IMR-90 (cell line): ENCODE measurements at regions not wholly inside any gene's neighbourhood (a gene's known extent, or its start where the extent isn't known, plus 50 kb on each side); places are given as distances from the start of the nearest gene placed in this dataset.
"Not testable (repeated sequence)": the region's sequence is repeated elsewhere in the genome, so short reads cannot be mapped to it uniquely, and the experiment has no call there.

Experiments
- ATAC-seq: fragments of 200-7000 bp; cut with Tn5 transposase; 2 replicates; pipeline ENCODE4 v1.9.1; 2020; ENCODE audit warnings: low read depth, mild to moderate bottlenecking, moderate library complexity
- BruUV-seq: library from RNA; stranded (reverse); fragments of 400-500 nt; replicated peaks from 2 replicates; lab custom pipeline; 2021; lab: Mats Ljungman, UMichigan
- CTCF ChIA-PET: fragments of 300-600 bp; formaldehyde crosslinking; extraction: SDS; loops from one replicate; lab custom pipeline; 2021; ENCODE audit warnings: antibody characterized with exemption; lab: Yijun Ruan, JAX
- POLR2A ChIA-PET: fragments of 300-600 bp; sonication (Branson Sonifier 250); formaldehyde crosslinking; loops from one replicate; lab custom pipeline; 2022; ENCODE audit warnings: antibody characterized with exemption; ENCODE audit not compliant: unreplicated experiment; lab: Charles Lee
- DNase-seq: peaks from one replicate; pipeline ENCODE4 v3.0.0; 2013
- H2AFZ ChIP-seq: replicated peaks from 2 replicates; pipeline ENCODE3; 2013; ENCODE audit warnings: low read length, mild to moderate bottlenecking; ENCODE audit not compliant: poor library complexity
- H2AK5ac ChIP-seq: 2 replicates; pipeline ENCODE4 v1.6.1; 2013; ENCODE audit warnings: low read depth, low read length, inconsistent platforms
- H2AK9ac ChIP-seq: replicated peaks from 2 replicates; pipeline ENCODE3; 2013; ENCODE audit warnings: mild to moderate bottlenecking, low read depth, low read length, moderate library complexity; ENCODE audit not compliant: poor library complexity
- H2BK120ac ChIP-seq: 2 replicates; pipeline ENCODE4 v1.6.1; 2013; ENCODE audit warnings: low read depth, low read length, inconsistent platforms
- H2BK15ac ChIP-seq: 3 replicates; pipeline ENCODE4 v1.6.1; 2013; ENCODE audit warnings: low read depth, low read length, inconsistent platforms
- H2BK20ac ChIP-seq: 2 replicates; pipeline ENCODE4 v1.6.1; 2013; ENCODE audit warnings: low read depth, mild to moderate bottlenecking, inconsistent platforms, low read length, moderate library complexity
- H2BK5ac ChIP-seq: 2 replicates; pipeline ENCODE4 v1.6.1; 2013; ENCODE audit warnings: mild to moderate bottlenecking, low read depth, low read length, inconsistent platforms; ENCODE audit not compliant: poor library complexity, severe bottlenecking
- H3K14ac ChIP-seq: replicated peaks from 2 replicates; pipeline ENCODE4 v1.6.1; 2013; ENCODE audit warnings: low read depth, low read length, inconsistent platforms
- H3K18ac ChIP-seq: 2 replicates; pipeline ENCODE4 v1.6.1; 2013; ENCODE audit warnings: low read depth, low read length, control low read depth
- H3K23ac ChIP-seq: 2 replicates; pipeline ENCODE4 v1.6.1; 2013; ENCODE audit warnings: low read depth, low read length, inconsistent platforms
- H3K27ac ChIP-seq: 2 replicates; pipeline ENCODE4 v1.5.1; 2013; ENCODE audit warnings: mild to moderate bottlenecking, control low read depth, low read length; ENCODE audit not compliant: insufficient read depth
- H3K27me3 ChIP-seq: 2 replicates; pipeline ENCODE4 v1.6.1; 2013; ENCODE audit warnings: low read length; ENCODE audit not compliant: control insufficient read depth, insufficient read depth
- H3K36me3 ChIP-seq: 2 replicates; pipeline ENCODE4 v1.6.1; 2013; ENCODE audit warnings: low read length, mixed read lengths; ENCODE audit not compliant: control insufficient read depth, insufficient read depth
- H3K4ac ChIP-seq: 2 replicates; pipeline ENCODE4 v1.6.1; 2013; ENCODE audit warnings: low read depth, low read length, inconsistent platforms
- H3K4me1 ChIP-seq: 2 replicates; pipeline ENCODE4 v1.6.1; 2013; ENCODE audit warnings: low read length, mixed read lengths; ENCODE audit not compliant: control insufficient read depth, insufficient read depth
- H3K4me2 ChIP-seq: 2 replicates; pipeline ENCODE4 v1.6.1; 2013; ENCODE audit warnings: low read depth, mild to moderate bottlenecking, control low read depth, low read length, moderate library complexity
- H3K4me3 ChIP-seq: 2 replicates; pipeline ENCODE4 v1.5.1; 2013; ENCODE audit warnings: low read depth, mild to moderate bottlenecking, control low read depth, low read length, moderate library complexity; ENCODE audit not compliant: insufficient read depth
- H3K56ac ChIP-seq: 2 replicates; pipeline ENCODE4 v1.6.1; 2013; ENCODE audit warnings: low read length, inconsistent platforms; ENCODE audit not compliant: insufficient read depth; ENCODE audit errors: extremely low read depth
- H3K79me1 ChIP-seq, 2 experiments: 2 replicates each; pipeline ENCODE4 v1.6.1; 2013; ENCODE audit warnings: low read length in 2 of 2, inconsistent platforms in 1 of 2, low read depth in 1 of 2
- H3K9ac ChIP-seq: 2 replicates; pipeline ENCODE4 v1.6.1; 2013; ENCODE audit warnings: low read depth, low read length, control low read depth
- H3K9me1 ChIP-seq: 2 replicates; pipeline ENCODE4 v1.6.1; 2013; ENCODE audit warnings: low read length, inconsistent platforms; ENCODE audit not compliant: insufficient read depth
- H3K9me3 ChIP-seq: 2 replicates; pipeline ENCODE4 v1.6.1; 2013; ENCODE audit warnings: low read length; ENCODE audit not compliant: control insufficient read depth, insufficient read depth
- H4K20me1 ChIP-seq: 2 replicates; pipeline ENCODE4 v1.6.1; 2013; ENCODE audit warnings: low read length, inconsistent platforms; ENCODE audit not compliant: insufficient read depth
- H4K5ac ChIP-seq: 2 replicates; pipeline ENCODE4 v1.6.1; 2013; ENCODE audit warnings: mild to moderate bottlenecking, low read depth, low read length, control low read depth
- H4K8ac ChIP-seq, 2 experiments: 2 replicates each; pipeline ENCODE4 v1.6.1; 2013; ENCODE audit warnings: low read depth in 2 of 2, low read length in 2 of 2, control low read depth in 1 of 2, inconsistent platforms in 1 of 2
- H4K91ac ChIP-seq: 2 replicates; pipeline ENCODE4 v1.6.1; 2013; ENCODE audit warnings: low read depth, low read length, inconsistent platforms; ENCODE audit not compliant: insufficient read depth
- WGBS, 2 experiments: methylation state at CpG; one replicate each; pipeline versions ENCODE4 v1.1.5 to v1.1.7; 2013; ENCODE audit warnings: missing lambda C conversion rate in 2 of 2; ENCODE audit not compliant: insufficient read length in 1 of 2; ENCODE audit errors: extremely low coverage in 2 of 2; 5-methylcytosine and 5-hydroxymethylcytosine counted together
- dilution Hi-C: fragments of 300-500 bp; cut with HindIII; formaldehyde crosslinking; loops from one replicate; pipeline ENCODE4 v1.14.3; 2018; ENCODE audit warnings: low sequenced_read_pairs; ENCODE audit not compliant: unreplicated experiment
- in situ Hi-C: fragments of 300-500 bp; cut with MboI; formaldehyde crosslinking; loops from 3 replicates; pipeline ENCODE4 v1.14.3; 2019; ENCODE audit warnings: low sequenced_read_pairs, inconsistent platforms, mixed read lengths
- intact Hi-C: fragments of 100-400 bp; cut with micrococcal nuclease; formaldehyde crosslinking; loops from 2 replicates; pipeline ENCODE4 v1.10.0; 2022

- H3K79me1 ChIP-seq, H3K4me2 ChIP-seq, DNase-seq, H4K8ac ChIP-seq, H2AFZ ChIP-seq, H3K36me3 ChIP-seq, H3K14ac ChIP-seq, H3K9ac ChIP-seq, H3K18ac ChIP-seq, H3K9me3 ChIP-seq, in situ Hi-C loops, H3K4me3 ChIP-seq, H3K4ac ChIP-seq, ATAC-seq, H4K91ac ChIP-seq, H2AK5ac ChIP-seq, H3K56ac ChIP-seq, H2AK9ac ChIP-seq, H3K27me3 ChIP-seq, H2BK15ac ChIP-seq, BruUV-seq, H3K4me1 ChIP-seq, H3K9me1 ChIP-seq, H4K20me1 ChIP-seq, H2BK120ac ChIP-seq, H2BK5ac ChIP-seq, intact Hi-C loops, POLR2A ChIA-PET, dilution Hi-C loops, H2BK20ac ChIP-seq, H3K27ac ChIP-seq, H4K5ac ChIP-seq, CTCF ChIA-PET, H3K23ac ChIP-seq: not testable (repeated sequence)
- 71% methylated on average over 8 of the region's 13 CpGs; no CpG with 5 or more reads in 1 of the 2 experiments for WGBS, 2 experiments
Measured at GRCh38 chr5:34192923-34193262, 149.9 kb upstream of the C1QTNF3 start.

- H2AK9ac ChIP-seq, H3K79me1 ChIP-seq, H3K27ac ChIP-seq, H3K9me3 ChIP-seq, H2BK15ac ChIP-seq, CTCF ChIA-PET, H3K23ac ChIP-seq, intact Hi-C loops, H3K4ac ChIP-seq, H2BK120ac ChIP-seq, H3K4me3 ChIP-seq, H2BK5ac ChIP-seq, H2AFZ ChIP-seq, H4K5ac ChIP-seq, H3K4me1 ChIP-seq, BruUV-seq, H4K20me1 ChIP-seq, H3K18ac ChIP-seq, H4K91ac ChIP-seq, dilution Hi-C loops, POLR2A ChIA-PET, H2AK5ac ChIP-seq, H3K9ac ChIP-seq, H3K27me3 ChIP-seq, H3K14ac ChIP-seq, H2BK20ac ChIP-seq, in situ Hi-C loops, H3K56ac ChIP-seq, DNase-seq, H3K4me2 ChIP-seq, H3K36me3 ChIP-seq, ATAC-seq, H3K9me1 ChIP-seq, H4K8ac ChIP-seq: not testable (repeated sequence)
- WGBS, 2 experiments, result 90% methylated on average over 2 of the region's 7 CpGs; no CpG with 5 or more reads in 1 of the 2 experiments
Measured at GRCh38 chr5:34193297-34193696, 150.3 kb upstream of the C1QTNF3 start.
